ENCODE measurements at regions not wholly inside any gene's neighbourhood (a gene's known extent, or its start where the extent isn't known, plus 50 kb on each side); places are given as distances from the start of the nearest gene placed in this dataset.
A peak's percentile ranks its signal among the peaks of the same experiment; 100 is the strongest.
"Not testable (repeated sequence)": the region's sequence is repeated elsewhere in the genome, so short reads cannot be mapped to it uniquely, and the experiment has no call there.

DNA sequence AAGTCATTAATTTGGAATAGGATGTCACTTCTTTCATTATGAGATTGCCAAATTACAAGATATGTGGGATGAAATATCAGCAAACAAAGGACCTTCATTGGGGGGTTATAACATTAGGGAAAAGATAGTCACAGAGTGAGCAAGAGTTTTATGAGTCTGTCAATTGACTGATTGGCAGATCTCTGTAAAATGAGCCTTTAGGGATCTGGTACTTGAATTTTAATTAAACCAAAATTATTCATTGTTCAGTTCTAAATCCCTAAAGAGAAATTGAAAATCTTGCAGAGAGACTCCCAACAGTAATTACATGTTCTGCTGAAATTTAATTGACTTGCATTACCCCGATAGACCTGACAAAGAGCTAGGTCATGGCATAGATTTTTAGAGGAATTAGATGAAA lies 768.1 kb upstream of the SPRY2 start:
- DNase-seq (ENCODE audit: low read depth in 1 of 2, low spot score in 1 of 2) (no peak), ATAC-seq (no peak), FAIRE-seq (no peak)
- no peaks in the 10 kb centered on the region for H3K9me3 ChIP-seq
- WGBS (ENCODE audit: missing lambda C conversion rate), result 80% methylated on average over 1 of the region's 1 CpG
- POLR2A ChIA-PET, result no interaction called here
- H3K4me3 ChIP-seq, result no peak overlapping the region
- H3K4me1 ChIP-seq, result no peaks in the 10 kb centered on the region
- no peak overlapping the region for H3K27ac ChIP-seq
- no peak for TF ChIP-seq JUN (IDR thresholded peaks at IDR 0.05)
- TF ChIP-seq ZSCAN20 (CRISPR knock-in tag; IDR thresholded peaks at IDR 0.05), result no peak
- TF ChIP-seq RCOR1 (IDR thresholded peaks at IDR 0.05; ENCODE audit: low read depth, low read length), result no peak
- no peak for TF ChIP-seq FOSL2 (IDR thresholded peaks at IDR 0.05)
- no peak for TF ChIP-seq FOSL2 (CRISPR knock-in tag; IDR thresholded peaks at IDR 0.05)
- H3K4me2 ChIP-seq, result no peak overlapping the region
- CTCF ChIA-PET, result no interaction called here

GRCh38 chr13:81106348-81106747 lies 765.4 kb upstream of the SPRY2 start:
- no peak for FAIRE-seq

DNA sequence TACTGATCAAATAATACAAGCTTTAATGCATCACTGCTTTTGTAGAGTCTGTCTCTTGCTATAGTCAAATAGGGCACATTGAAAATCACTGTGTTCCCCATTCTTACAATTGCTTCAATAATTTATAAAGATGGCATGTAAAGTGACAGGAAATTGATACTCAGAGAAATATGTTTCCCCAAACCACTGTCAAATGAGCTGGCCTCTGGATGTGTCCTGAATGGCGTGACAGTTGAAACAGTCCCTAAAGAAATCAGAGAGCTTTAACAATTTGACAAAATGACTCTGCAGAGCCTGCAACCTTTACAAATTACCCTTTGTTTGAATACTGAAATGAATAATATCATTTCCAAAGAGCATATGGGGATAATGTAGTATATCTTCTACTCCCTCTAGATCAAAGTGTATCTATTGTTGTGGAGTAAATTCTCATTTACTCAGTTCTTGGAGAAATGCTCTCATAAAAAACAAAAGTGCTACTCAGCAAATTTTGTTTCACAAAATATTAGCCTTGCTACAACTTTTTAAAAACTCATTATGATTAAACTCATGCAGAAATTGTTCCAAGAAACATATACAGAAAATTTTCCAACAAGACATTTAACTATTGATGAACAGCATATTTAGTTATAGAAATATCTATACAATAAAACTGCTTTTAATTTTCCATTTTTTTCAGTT lies 763.2 kb upstream of the SPRY2 start:
- ATAC-seq (no peak), FAIRE-seq (no peak), DNase-seq (ENCODE audit: low read depth in 1 of 2, low spot score in 1 of 2) (no peak)
- CTCF ChIA-PET, result no interaction called here
- Histone ChIP-seq H3K9me3 (no peaks in the 10 kb centered on the region), H3K27ac (no peak overlapping the region), H3K4me1 (no peaks in the 10 kb centered on the region), H3K4me2 (no peak overlapping the region), H3K4me3 (no peak overlapping the region)
- 50% methylated on average over 1 of the region's 1 CpG for WGBS (ENCODE audit: missing lambda C conversion rate)
- POLR2A ChIA-PET, result no interaction called here
- TF ChIP-seq MAFK (IDR thresholded peaks at IDR 0.05; ENCODE audit: partially characterized antibody) (peak; percentile 54), ESRRA (IDR thresholded peaks at IDR 0.05; ENCODE audit: borderline replicate concordance, low read length) (no peak), HOXB5 (CRISPR knock-in tag; IDR thresholded peaks at IDR 0.05) (no peak), CTCF (IDR thresholded peaks at IDR 0.05) (no peak)

More at GRCh38 chr13:81106348-81106747, 765.4 kb upstream of the SPRY2 start:
- no peak for DNase-seq (ENCODE audit: low read depth in 1 of 2, low spot score in 1 of 2)
- Histone ChIP-seq H3K9me3 (no peaks in the 10 kb centered on the region), H3K27ac (no peak overlapping the region), H3K4me3 (no peak overlapping the region), H3K4me2 (no peak overlapping the region), H3K4me1 (no peaks in the 10 kb centered on the region)
- WGBS (ENCODE audit: missing lambda C conversion rate), result 37% methylated on average over 7 of the region's 7 CpGs
- no peak for TF ChIP-seq ZNF302 (CRISPR knock-in tag; IDR thresholded peaks at IDR 0.05)
- TF ChIP-seq PHF8 (IDR thresholded peaks at IDR 0.05; ENCODE audit: borderline replicate concordance, low read depth), result no peak
- TF ChIP-seq, protein P1, sequence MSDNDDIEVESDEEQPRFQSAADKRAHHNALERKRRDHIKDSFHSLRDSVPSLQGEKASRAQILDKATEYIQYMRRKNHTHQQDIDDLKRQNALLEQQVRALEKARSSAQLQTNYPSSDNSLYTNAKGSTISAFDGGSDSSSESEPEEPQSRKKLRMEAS (IDR thresholded peaks at IDR 0.05), result no peak
- no peak for TF ChIP-seq TP53 (CRISPR knock-in tag; IDR thresholded peaks at IDR 0.05)
- TF ChIP-seq SREBF2 (IDR thresholded peaks at IDR 0.05), result no peak
- no peak for TF ChIP-seq HOXB13 (CRISPR knock-in tag; IDR thresholded peaks at IDR 0.05; ENCODE audit: low read depth)
- TF ChIP-seq CBX8 (IDR thresholded peaks at IDR 0.05), result no peak
- TF ChIP-seq POLR2AphosphoS2 (conservative IDR thresholded peaks at IDR 0.05; ENCODE audit: low read length), result no peak
- no peak for TF ChIP-seq HEYL (CRISPR knock-in tag; IDR thresholded peaks at IDR 0.05)
- no peak for TF ChIP-seq ZSCAN20 (CRISPR knock-in tag; IDR thresholded peaks at IDR 0.05)
- no peak for TF ChIP-seq ZFP36 (IDR thresholded peaks at IDR 0.05; ENCODE audit: borderline replicate concordance, partially characterized antibody)
- TF ChIP-seq FOSB (CRISPR knock-in tag; IDR thresholded peaks at IDR 0.05), result no peak
- no peak for TF ChIP-seq TFCP2L1 (CRISPR knock-in tag; IDR thresholded peaks at IDR 0.05)
- no peak for TF ChIP-seq ATOH8 (CRISPR knock-in tag; IDR thresholded peaks at IDR 0.05; ENCODE audit: low read depth)
- TF ChIP-seq BHLHE40 (IDR thresholded peaks at IDR 0.05; ENCODE audit: low read depth, low read length), result no peak
- TF ChIP-seq CTCF (IDR thresholded peaks at IDR 0.05), result no peak
- TF ChIP-seq RFX5 (IDR thresholded peaks at IDR 0.05), result no peak
- no peak for TF ChIP-seq RNF2 (IDR thresholded peaks at IDR 0.05; ENCODE audit: borderline replicate concordance, low read depth)
- no peak for TF ChIP-seq KDM5A (IDR thresholded peaks at IDR 0.05)
- no peak for TF ChIP-seq GATA3 (IDR thresholded peaks at IDR 0.05; ENCODE audit: borderline replicate concordance)
- ChIA-PET CTCF (no interaction called here), POLR2A (no interaction called here)
- no peak for ATAC-seq

DNA sequence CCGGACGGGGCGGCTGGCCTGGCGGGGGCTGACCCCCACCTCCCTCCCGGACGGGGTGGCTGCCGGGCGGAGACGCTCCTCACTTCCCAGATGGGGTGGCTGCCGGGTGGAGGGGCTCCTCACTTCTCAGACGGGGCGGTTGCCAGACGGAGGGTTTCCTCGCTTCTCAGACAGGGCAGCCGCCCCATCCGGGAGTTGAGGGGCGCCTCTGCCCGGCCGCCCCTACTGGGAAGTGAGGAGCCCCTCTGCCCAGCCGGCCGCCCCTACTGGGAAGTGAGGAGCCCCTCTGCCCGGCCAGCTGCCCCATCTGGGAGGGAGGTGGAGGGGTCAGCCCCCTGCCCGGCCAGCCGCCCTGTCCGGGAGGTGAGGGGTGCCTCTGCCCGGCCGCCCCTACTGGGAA lies 761.1 kb upstream of the SPRY2 start:
- DNase-seq (ENCODE audit: low read depth in 1 of 2, low spot score in 1 of 2); POLR2A ChIA-PET; FAIRE-seq; H3K4me2 ChIP-seq; ATAC-seq; H3K4me1 ChIP-seq; H3K27ac ChIP-seq; H3K4me3 ChIP-seq; H3K9me3 ChIP-seq; CTCF ChIA-PET: not testable (repeated sequence)
- WGBS (ENCODE audit: missing lambda C conversion rate), result 20% methylated on average over 2 of the region's 27 CpGs

Measured in A549 (cell line).